Neuronal stem cell (in vitro differentiated cells): ENCODE measurements at regions not wholly inside any gene's neighbourhood (a gene's known extent, or its start where the extent isn't known, plus 50 kb on each side); places are given as distances from the start of the nearest gene placed in this dataset.

Experiments used
- DNase-seq: peaks from one replicate; pipeline ENCODE4 v3.0.0-alpha.2; 2013; ENCODE audit warnings: low spot score
- H2AFZ ChIP-seq: one replicate; pipeline ENCODE4 v1.6.1; 2013; ENCODE audit warnings: mild to moderate bottlenecking, low read length, inconsistent platforms
- H2AK5ac ChIP-seq: 2 replicates; pipeline ENCODE4 v1.6.1; 2013; ENCODE audit warnings: low read depth, mild to moderate bottlenecking, inconsistent platforms, low read length, moderate library complexity, mixed read lengths
- H2BK120ac ChIP-seq: 2 replicates; pipeline ENCODE4 v1.6.1; 2013; ENCODE audit warnings: low read depth, mild to moderate bottlenecking, inconsistent platforms, low read length, moderate library complexity, mixed read lengths
- H2BK12ac ChIP-seq: one replicate; pipeline ENCODE4 v1.6.1; 2013; ENCODE audit warnings: low read length, inconsistent platforms
- H2BK15ac ChIP-seq: 2 replicates; pipeline ENCODE4 v1.6.1; 2013; ENCODE audit warnings: mild to moderate bottlenecking, low read length, inconsistent platforms, mixed read lengths
- H2BK5ac ChIP-seq: one replicate; pipeline ENCODE4 v1.6.1; 2013; ENCODE audit warnings: inconsistent platforms, mild to moderate bottlenecking, low read length, moderate library complexity
- H3K14ac ChIP-seq: one replicate; pipeline ENCODE4 v1.6.1; 2013; ENCODE audit warnings: low read length, inconsistent platforms
- H3K18ac ChIP-seq: 2 replicates; pipeline ENCODE4 v1.6.1; 2013; ENCODE audit warnings: low read length, inconsistent platforms
- H3K23ac ChIP-seq: 2 replicates; pipeline ENCODE4 v1.6.1; 2013; ENCODE audit warnings: low read depth, mild to moderate bottlenecking, mixed read lengths, low read length, inconsistent platforms; ENCODE audit not compliant: poor library complexity
- H3K27ac ChIP-seq: replicated peaks from 3 replicates; pipeline ENCODE4 v1.5.1; 2013; ENCODE audit warnings: low read length, inconsistent platforms
- H3K27me3 ChIP-seq, 3 experiments: 2 replicates each; pipeline ENCODE4 v1.6.1; 2013; ENCODE audit warnings: low read length in 3 of 3, mild to moderate bottlenecking in 2 of 3, inconsistent platforms in 1 of 3, low read depth in 1 of 3, mixed read lengths in 1 of 3, moderate library complexity in 1 of 3; ENCODE audit not compliant: control insufficient read depth in 3 of 3, insufficient read depth in 3 of 3
- H3K36me3 ChIP-seq, 2 donors: replicated peaks in 1 of 2; 2 replicates each; pipeline ENCODE4 v1.6.1; 2013; ENCODE audit warnings: low read length in 2 of 2; ENCODE audit not compliant: control insufficient read depth in 2 of 2, insufficient read depth in 2 of 2
- H3K4ac ChIP-seq: 2 replicates; pipeline ENCODE4 v1.6.1; 2013; ENCODE audit warnings: inconsistent platforms, mild to moderate bottlenecking, low read length, moderate library complexity
- H3K4me1 ChIP-seq, 2 donors: 1 replicate in 1 of 2; 2 replicates in 1 of 2; pipeline ENCODE4 v1.6.1; 2013; ENCODE audit warnings: low read length in 2 of 2, low read depth in 1 of 2; ENCODE audit not compliant: control insufficient read depth in 2 of 2, insufficient read depth in 1 of 2
- H3K4me2 ChIP-seq: one replicate; pipeline ENCODE4 v1.6.1; 2013; ENCODE audit warnings: mild to moderate bottlenecking, low read length, inconsistent platforms; ENCODE audit not compliant: insufficient read depth, poor library complexity, severe bottlenecking
- H3K4me3 ChIP-seq, 2 donors: 2 replicates each; pipeline ENCODE4 v1.5.1; 2013; ENCODE audit warnings: low read length in 2 of 2, mild to moderate bottlenecking in 2 of 2, inconsistent platforms in 1 of 2, moderate library complexity in 1 of 2
- H3K79me1 ChIP-seq: one replicate; pipeline ENCODE4 v1.6.1; 2013; ENCODE audit warnings: low read depth, mild to moderate bottlenecking, inconsistent platforms, low read length, moderate library complexity
- H3K9ac ChIP-seq: one replicate; pipeline ENCODE4 v1.6.1; 2013; ENCODE audit warnings: mild to moderate bottlenecking, low read depth, low read length, inconsistent platforms; ENCODE audit not compliant: poor library complexity
- H3K9me3 ChIP-seq, 2 donors: replicated peaks in 1 of 2; 2 replicates each; pipeline versions ENCODE3 to v1.6.1; 2013; ENCODE audit warnings: low read length in 2 of 2, mild to moderate bottlenecking in 2 of 2, inconsistent platforms in 1 of 2, low read depth in 1 of 2, mixed read lengths in 1 of 2, moderate library complexity in 1 of 2; ENCODE audit not compliant: control insufficient read depth in 2 of 2, insufficient read depth in 1 of 2
- H4K8ac ChIP-seq: one replicate; pipeline ENCODE4 v1.6.1; 2013; ENCODE audit warnings: low read depth, mild to moderate bottlenecking, inconsistent platforms, low read length, moderate library complexity
- H4K91ac ChIP-seq: one replicate; pipeline ENCODE4 v1.6.1; 2013; ENCODE audit warnings: low read length, low read depth, mild to moderate bottlenecking, inconsistent platforms; ENCODE audit not compliant: poor library complexity
- WGBS, 2 donors: extraction: QIAGEN DNeasy Blood & Tissue Kit; methylation state at CpG; one replicate each; pipeline ENCODE4 v1.1.7; 2013; ENCODE audit warnings: missing lambda C conversion rate in 2 of 2, mixed read lengths in 1 of 2; ENCODE audit not compliant: insufficient read length in 2 of 2, insufficient replicate concordance in 1 of 2; ENCODE audit errors: extremely low coverage in 2 of 2; 5-methylcytosine and 5-hydroxymethylcytosine counted together

DNA sequence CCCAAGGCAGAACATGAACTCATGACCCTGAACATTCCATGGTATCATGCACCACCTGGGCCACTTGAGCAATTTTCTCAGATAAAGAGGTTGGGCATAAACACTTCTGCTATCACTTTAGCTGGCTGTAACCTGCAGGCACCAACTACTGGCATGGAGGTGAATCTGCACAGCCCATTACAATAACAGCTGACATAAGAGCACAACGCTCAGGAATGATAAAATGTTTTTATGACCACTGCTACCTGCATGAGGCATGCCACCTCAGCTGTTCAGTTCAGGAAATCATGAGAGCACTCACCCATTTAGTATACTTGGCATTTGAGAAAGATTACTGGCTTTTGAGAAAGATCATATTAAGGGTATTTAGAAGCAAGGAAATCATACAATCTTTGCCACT lies 85.7 kb upstream of the SPIN4 start:
- H3K23ac ChIP-seq = no peak overlapping the region
- H3K79me1 ChIP-seq = no peaks in the 10 kb centered on the region
- no peak overlapping the region for H4K8ac ChIP-seq
- no peaks in the 10 kb centered on the region for H3K4me1 ChIP-seq
- no peak overlapping the region for H2BK120ac ChIP-seq
- no peak for DNase-seq
- no peak overlapping the region for H3K4me2 ChIP-seq
- H3K18ac ChIP-seq = no peak overlapping the region
- H3K4me3 ChIP-seq = no peak overlapping the region
- H2AFZ ChIP-seq = no peak overlapping the region
- no peak overlapping the region for H2AK5ac ChIP-seq
- H2BK5ac ChIP-seq = no peak overlapping the region
- H3K9ac ChIP-seq = no peak overlapping the region
- H3K27me3 ChIP-seq = no peaks in the 10 kb centered on the region
- no peak overlapping the region for H2BK15ac ChIP-seq
- no peaks in the 10 kb centered on the region for H3K36me3 ChIP-seq
- no peak overlapping the region for H3K14ac ChIP-seq
- H3K27ac ChIP-seq = no peak overlapping the region
- no peak overlapping the region for H2BK12ac ChIP-seq
- no peak overlapping the region for H4K91ac ChIP-seq
- no CpG with 5 or more reads among the region's 1 CpG for WGBS, 2 donors
- peaks cover 0 to 2% of the 10 kb centered on the region in 2 donors for H3K9me3 ChIP-seq
- H3K4ac ChIP-seq = no peak overlapping the region

DNA sequence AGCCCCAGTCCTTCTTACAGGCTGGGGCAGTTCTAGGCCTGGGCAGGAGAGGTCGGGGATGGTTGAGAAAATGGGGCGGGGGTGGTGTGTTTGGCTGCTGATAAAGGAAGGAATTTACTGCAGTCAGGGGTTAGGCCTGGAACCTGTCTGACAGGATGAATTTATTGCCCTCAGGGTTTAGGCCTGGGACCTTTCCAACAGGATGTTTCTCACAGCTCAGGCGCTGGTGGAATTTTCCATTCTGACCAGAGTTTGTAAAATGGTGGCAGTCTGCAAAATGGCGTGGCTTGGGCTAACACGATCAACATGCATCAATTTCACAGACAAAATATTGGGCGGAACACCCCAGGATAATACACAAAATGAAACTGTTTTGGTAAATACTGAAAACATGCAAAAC lies 83.5 kb upstream of the SPIN4 start:
- Histone ChIP-seq H3K4ac (no peak overlapping the region), H3K36me3 (no peaks in the 10 kb centered on the region), H2AFZ (no peak overlapping the region), H3K23ac (no peak overlapping the region), H3K27ac (no peak overlapping the region), H3K4me3 (no peak overlapping the region), H2AK5ac (no peak overlapping the region), H3K14ac (no peak overlapping the region), H3K9me3 (no peaks in the 10 kb centered on the region), H2BK120ac (no peak overlapping the region), H3K4me2 (no peak overlapping the region), H4K91ac (no peak overlapping the region), H2BK12ac (no peak overlapping the region), H3K9ac (no peak overlapping the region), H2BK15ac (no peak overlapping the region), H3K4me1 (no peaks in the 10 kb centered on the region), H3K79me1 (no peaks in the 10 kb centered on the region), H4K8ac (no peak overlapping the region), H3K18ac (no peak overlapping the region), H2BK5ac (no peak overlapping the region), H3K27me3 (no peaks in the 10 kb centered on the region)
- no CpG with 5 or more reads among the region's 6 CpGs for WGBS, 2 donors
- no peak for DNase-seq

DNA sequence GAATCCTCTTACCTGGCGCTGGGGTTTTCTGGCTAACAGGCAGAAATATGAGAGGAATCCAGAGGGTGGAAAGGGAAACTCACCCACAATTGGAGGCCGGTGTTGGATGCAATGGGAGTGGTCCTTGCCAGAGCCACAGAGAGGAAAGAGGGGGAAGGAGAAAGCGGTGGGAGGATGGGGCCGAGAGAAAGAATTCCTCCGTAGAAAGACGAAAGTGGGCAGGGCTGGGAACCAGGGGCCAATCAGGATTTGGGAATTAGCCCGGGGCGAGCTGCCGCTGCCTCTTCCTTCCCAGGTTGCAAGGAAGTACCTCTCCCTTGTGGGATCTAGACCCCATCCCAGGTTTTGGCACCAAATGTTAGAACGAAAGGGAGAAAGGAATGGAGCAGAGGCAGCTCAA lies 83.1 kb upstream of the SPIN4 start:
- Histone ChIP-seq H3K27me3 (no peaks in the 10 kb centered on the region), H3K4me1 (no peaks in the 10 kb centered on the region), H2BK12ac (no peak overlapping the region), H2BK120ac (no peak overlapping the region), H4K91ac (no peak overlapping the region), H3K4me3 (no peak overlapping the region), H3K27ac (no peak overlapping the region), H2AK5ac (no peak overlapping the region), H3K4me2 (no peak overlapping the region), H3K4ac (no peak overlapping the region), H3K18ac (no peak overlapping the region), H3K79me1 (no peaks in the 10 kb centered on the region), H2BK5ac (no peak overlapping the region), H3K14ac (no peak overlapping the region), H2BK15ac (no peak overlapping the region), H3K9ac (no peak overlapping the region), H2AFZ (no peak overlapping the region), H3K36me3 (no peaks in the 10 kb centered on the region), H4K8ac (no peak overlapping the region), H3K9me3 (no peaks in the 10 kb centered on the region), H3K23ac (no peak overlapping the region)
- no peak for DNase-seq
- WGBS, 2 donors = no CpG with 5 or more reads among the region's 10 CpGs

DNA sequence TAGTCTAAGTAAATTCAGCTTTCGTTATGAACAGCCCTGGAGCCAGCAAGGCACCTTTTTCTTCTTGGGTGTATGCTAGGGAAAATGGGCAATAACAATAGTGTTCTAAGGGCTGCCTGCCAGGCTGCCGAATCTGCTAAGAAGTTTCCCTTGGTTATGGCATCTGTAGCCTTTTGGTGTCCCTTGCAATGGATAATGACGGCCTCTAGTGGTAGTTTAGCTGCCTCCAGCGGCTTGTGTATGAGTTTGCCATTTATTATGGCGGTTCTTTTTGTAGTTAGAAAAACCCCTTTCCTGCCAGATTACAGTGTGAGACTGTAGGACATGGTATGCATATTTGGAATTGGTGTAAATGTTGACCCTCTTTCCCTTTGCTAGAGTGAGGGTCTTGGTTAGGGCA lies 78.9 kb upstream of the SPIN4 start:
- Histone ChIP-seq H4K91ac (no peak overlapping the region), H3K27ac (no peak overlapping the region), H3K14ac (no peak overlapping the region), H3K9ac (no peak overlapping the region), H2AFZ (no peak overlapping the region), H2AK5ac (no peak overlapping the region), H3K4ac (no peak overlapping the region), H2BK12ac (no peak overlapping the region), H2BK120ac (no peak overlapping the region), H3K18ac (no peak overlapping the region), H3K4me2 (no peak overlapping the region), H3K79me1 (no peaks in the 10 kb centered on the region), H3K27me3 (no peaks in the 10 kb centered on the region), H4K8ac (no peak overlapping the region), H3K36me3 (no peaks in the 10 kb centered on the region), H2BK5ac (no peak overlapping the region), H3K23ac (no peak overlapping the region), H3K9me3 (no peaks in the 10 kb centered on the region), H3K4me3 (no peak overlapping the region), H2BK15ac (no peak overlapping the region), H3K4me1 (no peaks in the 10 kb centered on the region)
- no peak for DNase-seq
- WGBS, 2 donors = no CpG with 5 or more reads among the region's 5 CpGs
